ENCODE measurements at regions not wholly inside any gene's neighbourhood (a gene's known extent, or its start where the extent isn't known, plus 50 kb on each side); places are given as distances from the start of the nearest gene placed in this dataset.
"Not testable (repeated sequence)": the region's sequence is repeated elsewhere in the genome, so short reads cannot be mapped to it uniquely, and the experiment has no call there.

GRCh38 chr4:3926969-3927755 is 161.0 kb downstream of the ADRA2C start:
- DNase-seq (ENCODE audit: low read depth) = not testable (repeated sequence)

GRCh38 chr4:3929431-3929830 is 163.2 kb downstream of the ADRA2C start:
- DNase-seq (ENCODE audit: low read depth) = not testable (repeated sequence)

GRCh38 chr4:3932734-3933133 is 166.5 kb downstream of the ADRA2C start:
- DNase-seq (ENCODE audit: low read depth) = not testable (repeated sequence)

- not testable (repeated sequence) for DNase-seq (ENCODE audit: low read depth)
Observed at GRCh38 chr4:3935406-3935805, 169.2 kb downstream of the ADRA2C start.

- DNase-seq (ENCODE audit: low read depth) = no peak
Observed at GRCh38 chr4:3936184-3936583, 170.0 kb downstream of the ADRA2C start.

- not testable (repeated sequence) for DNase-seq (ENCODE audit: low read depth)
Observed at GRCh38 chr4:3937849-3938562, 171.8 kb downstream of the ADRA2C start.

GRCh38 chr4:3938676-3939075 is 172.5 kb downstream of the ADRA2C start:
- DNase-seq (ENCODE audit: low read depth) = not testable (repeated sequence)

- not testable (repeated sequence) for DNase-seq (ENCODE audit: low read depth)
Observed at GRCh38 chr4:3939954-3940591, 173.9 kb downstream of the ADRA2C start.

GRCh38 chr4:3941735-3942522 is 175.7 kb downstream of the ADRA2C start:
- DNase-seq (ENCODE audit: low read depth) = not testable (repeated sequence)

GRCh38 chr4:3942569-3942971 is 176.4 kb downstream of the ADRA2C start:
- peak; percentile 20 for DNase-seq (ENCODE audit: low read depth)

- DNase-seq (ENCODE audit: low read depth) = not testable (repeated sequence)
Observed at GRCh38 chr4:3943051-3943450, 176.9 kb downstream of the ADRA2C start.

- no peak for DNase-seq (ENCODE audit: low read depth)
Observed at GRCh38 chr4:3945511-3946290, 179.5 kb downstream of the ADRA2C start.

GRCh38 chr4:3946553-3946952 is 180.4 kb downstream of the ADRA2C start:
- DNase-seq (ENCODE audit: low read depth) = not testable (repeated sequence)

- DNase-seq (ENCODE audit: low read depth) = not testable (repeated sequence)
Observed at GRCh38 chr4:3947761-3948160, 181.6 kb downstream of the ADRA2C start.

- DNase-seq (ENCODE audit: low read depth) = peak; percentile 40
Observed at GRCh38 chr4:3948210-3948609, 182.0 kb downstream of the ADRA2C start.

GRCh38 chr4:3949916-3950315 is 183.7 kb downstream of the ADRA2C start:
- not testable (repeated sequence) for DNase-seq (ENCODE audit: low read depth)

GRCh38 chr4:3952443-3953139 is 186.4 kb downstream of the ADRA2C start:
- DNase-seq (ENCODE audit: low read depth) = not testable (repeated sequence)

- not testable (repeated sequence) for DNase-seq (ENCODE audit: low read depth)
Observed at GRCh38 chr4:3953140-3953489, 186.9 kb downstream of the ADRA2C start.

- DNase-seq (ENCODE audit: low read depth) = peak; percentile 92
Observed at GRCh38 chr4:3954540-3955320, 188.5 kb downstream of the ADRA2C start.

Measured in HS-5 (cell line).